HEK293 (cell line): ENCODE measurements at regions not wholly inside any gene's neighbourhood (a gene's known extent, or its start where the extent isn't known, plus 50 kb on each side); places are given as distances from the start of the nearest gene placed in this dataset.

Experiments used
- CTCF ChIA-PET: fragments of 350-600 bp; formaldehyde crosslinking; extraction: SDS; loops from one replicate; lab custom pipeline; 2021; ENCODE audit warnings: antibody characterized with exemption; lab: Yijun Ruan, JAX
- POLR2A ChIA-PET: fragments of 300-600 bp; formaldehyde crosslinking; extraction: SDS; loops from one replicate; lab custom pipeline; 2020; ENCODE audit warnings: antibody characterized with exemption, inconsistent platforms; lab: Yijun Ruan, JAX
- H3K27ac ChIP-seq: fragments of 200-500 bp; sonication (Bioruptor generic); 2 replicates; pipeline ENCODE4 v1.5.1; 2014; ENCODE audit warnings: low read depth, low read length, control low read depth, inconsistent platforms; ENCODE audit errors: extremely low read depth
- H3K36me3 ChIP-seq, 2 experiments: fragments of 200-500 bp in 1 of 2; sonication (Bioruptor generic) in 1 of 2; 1 replicate in 1 of 2; 2 replicates in 1 of 2; pipeline ENCODE4 v1.5.1; 2014 to 2017; ENCODE audit warnings: inconsistent platforms in 2 of 2, low read length in 2 of 2; ENCODE audit not compliant: control insufficient read depth in 2 of 2, insufficient read depth in 1 of 2
- H3K4me1 ChIP-seq: fragments of 200-500 bp; sonication (Bioruptor generic); 2 replicates; pipeline ENCODE4 v1.5.1; 2014; ENCODE audit warnings: mild to moderate bottlenecking, low read length, inconsistent platforms; ENCODE audit not compliant: control insufficient read depth, insufficient read depth
- H3K4me3 ChIP-seq: 2 replicates; pipeline ENCODE4 v1.5.1; 2011; ENCODE audit warnings: low read depth, mild to moderate bottlenecking, control low read depth, low read length, moderate library complexity
- H3K9me3 ChIP-seq: fragments of 200-500 bp; sonication (Bioruptor generic); 2 replicates; pipeline ENCODE4 v1.5.1; 2014; ENCODE audit warnings: low read depth, low read length, inconsistent platforms; ENCODE audit not compliant: control insufficient read depth, insufficient read depth
- FEZF1 ChIP-seq: fragments of 450-650 bp; formaldehyde crosslinking; IDR thresholded peaks from 2 replicates; pipeline ENCODE4 v1.5.1; 2016; ENCODE audit warnings: missing biosample characterization, missing genetic modification characterization
- GLIS2 ChIP-seq: fragments of 450-650 bp; formaldehyde crosslinking; IDR thresholded peaks from 2 replicates; pipeline ENCODE4 v1.5.1; 2016; ENCODE audit warnings: missing biosample characterization, missing genetic modification characterization
- HOXA7 ChIP-seq: sonication (generic); formaldehyde crosslinking; IDR thresholded peaks from 2 replicates; pipeline ENCODE4 v1.8.1; 2022; ENCODE audit warnings: missing genetic modification reagents, borderline replicate concordance
- KLF7 ChIP-seq: fragments of 450-650 bp; formaldehyde crosslinking; IDR thresholded peaks from 2 replicates; pipeline ENCODE4 v1.5.1; 2016; ENCODE audit warnings: missing biosample characterization, missing genetic modification characterization, borderline replicate concordance
- MEIS1 ChIP-seq: sonication (generic); formaldehyde crosslinking; IDR thresholded peaks from 2 replicates; pipeline ENCODE4 v1.8.1; 2022; ENCODE audit warnings: missing genetic modification reagents, mild to moderate bottlenecking, borderline replicate concordance
- REPIN1 ChIP-seq: fragments of 450-650 bp; formaldehyde crosslinking; IDR thresholded peaks from 2 replicates; pipeline ENCODE4 v1.5.1; 2017; ENCODE audit warnings: missing biosample characterization, missing genetic modification characterization, low read depth
- SALL2 ChIP-seq: fragments of 450-650 bp; formaldehyde crosslinking; IDR thresholded peaks from 2 replicates; pipeline ENCODE4 v1.5.0; 2017; ENCODE audit warnings: missing biosample characterization, mild to moderate bottlenecking, missing genetic modification characterization, borderline replicate concordance
- ZIC2 ChIP-seq: fragments of 450-650 bp; formaldehyde crosslinking; IDR thresholded peaks from 2 replicates; pipeline ENCODE4 v1.5.1; 2016; ENCODE audit warnings: missing biosample characterization, missing genetic modification characterization
- ZNF10 ChIP-seq: fragments of 450-650 bp; formaldehyde crosslinking; IDR thresholded peaks from 2 replicates; pipeline ENCODE4 v1.5.1; 2017; ENCODE audit warnings: missing biosample characterization, missing genetic modification characterization
- ZNF140 ChIP-seq: fragments of 450-650 bp; formaldehyde crosslinking; IDR thresholded peaks from 2 replicates; pipeline ENCODE4 v1.5.1; 2016; ENCODE audit warnings: missing biosample characterization, missing genetic modification characterization
- ZNF184 ChIP-seq: fragments of 450-650 bp; IDR thresholded peaks from 2 replicates; pipeline ENCODE4 v1.5.1; 2018; ENCODE audit warnings: missing biosample characterization, mild to moderate bottlenecking, missing genetic modification characterization
- ZNF221 ChIP-seq: fragments of 450-650 bp; formaldehyde crosslinking; IDR thresholded peaks from 2 replicates; pipeline ENCODE4 v1.5.1; 2017; ENCODE audit warnings: missing biosample characterization, missing genetic modification characterization, borderline replicate concordance
- ZNF335 ChIP-seq: fragments of 450-650 bp; formaldehyde crosslinking; conservative IDR thresholded peaks from 2 replicates; pipeline ENCODE4 v1.5.1; 2016; ENCODE audit warnings: missing biosample characterization, missing genetic modification characterization
- ZNF394 ChIP-seq: fragments of 450-650 bp; formaldehyde crosslinking; IDR thresholded peaks from 2 replicates; pipeline ENCODE4 v1.5.1; 2016; ENCODE audit warnings: missing biosample characterization, missing genetic modification characterization, mild to moderate bottlenecking, moderate library complexity, borderline replicate concordance
- ZNF529 ChIP-seq: fragments of 450-650 bp; formaldehyde crosslinking; IDR thresholded peaks from 2 replicates; pipeline ENCODE4 v1.5.1; 2017; ENCODE audit warnings: missing genetic modification characterization, missing biosample characterization; ENCODE audit not compliant: insufficient replicate concordance
- ZNF549 ChIP-seq: fragments of 450-650 bp; IDR thresholded peaks from 2 replicates; pipeline ENCODE4 v1.5.1; 2018; ENCODE audit warnings: missing biosample characterization, missing genetic modification characterization, mild to moderate bottlenecking, inconsistent platforms, moderate library complexity
- ZNF660 ChIP-seq: fragments of 450-650 bp; IDR thresholded peaks from 2 replicates; pipeline ENCODE4 v1.5.1; 2018; ENCODE audit warnings: missing biosample characterization, mild to moderate bottlenecking, missing genetic modification characterization
- ZNF664 ChIP-seq: fragments of 450-650 bp; formaldehyde crosslinking; IDR thresholded peaks from 2 replicates; pipeline ENCODE4 v1.5.1; 2016; ENCODE audit warnings: missing biosample characterization, missing genetic modification characterization
- TF ChIP-seq, protein P1 (sequence below): fragments of 450-650 bp; formaldehyde crosslinking; IDR thresholded peaks from 2 replicates; pipeline ENCODE4 v1.5.1; 2016; ENCODE audit warnings: missing biosample characterization, missing genetic modification characterization
- TF ChIP-seq, protein P2 (sequence below): fragments of 450-650 bp; formaldehyde crosslinking; IDR thresholded peaks from 2 replicates; pipeline ENCODE4 v1.5.1; 2016; ENCODE audit warnings: missing biosample characterization, missing genetic modification characterization
- TF ChIP-seq, protein P3 (sequence below): fragments of 450-650 bp; formaldehyde crosslinking; IDR thresholded peaks from 2 replicates; pipeline ENCODE4 v1.5.1; 2016; ENCODE audit warnings: missing biosample characterization, missing genetic modification characterization
- TF ChIP-seq, protein P4 (sequence below): fragments of 450-650 bp; formaldehyde crosslinking; IDR thresholded peaks from 2 replicates; pipeline ENCODE4 v1.5.1; 2017; ENCODE audit warnings: missing biosample characterization, mild to moderate bottlenecking, missing genetic modification characterization, moderate library complexity

DNA sequence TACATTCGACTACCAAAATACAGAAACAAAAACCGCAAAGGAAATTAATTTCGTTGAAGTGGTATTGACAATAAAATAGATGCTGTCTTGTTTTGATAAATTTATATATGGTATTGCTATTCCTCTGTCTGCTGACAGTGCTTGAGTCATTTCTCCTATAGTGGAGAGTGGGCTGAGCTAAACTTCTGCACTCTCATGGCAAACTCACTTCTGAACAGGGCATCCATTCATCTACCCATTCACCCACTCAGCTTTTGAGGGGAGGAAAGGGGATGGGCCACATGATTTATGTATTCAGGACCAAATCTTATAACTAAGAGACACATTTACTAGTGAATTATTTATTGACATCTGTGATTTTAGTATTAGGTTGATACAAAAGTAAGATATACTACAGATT, 137.6 kb upstream of the PLXNA4 start (continued):
- TF ChIP-seq, protein P1, sequence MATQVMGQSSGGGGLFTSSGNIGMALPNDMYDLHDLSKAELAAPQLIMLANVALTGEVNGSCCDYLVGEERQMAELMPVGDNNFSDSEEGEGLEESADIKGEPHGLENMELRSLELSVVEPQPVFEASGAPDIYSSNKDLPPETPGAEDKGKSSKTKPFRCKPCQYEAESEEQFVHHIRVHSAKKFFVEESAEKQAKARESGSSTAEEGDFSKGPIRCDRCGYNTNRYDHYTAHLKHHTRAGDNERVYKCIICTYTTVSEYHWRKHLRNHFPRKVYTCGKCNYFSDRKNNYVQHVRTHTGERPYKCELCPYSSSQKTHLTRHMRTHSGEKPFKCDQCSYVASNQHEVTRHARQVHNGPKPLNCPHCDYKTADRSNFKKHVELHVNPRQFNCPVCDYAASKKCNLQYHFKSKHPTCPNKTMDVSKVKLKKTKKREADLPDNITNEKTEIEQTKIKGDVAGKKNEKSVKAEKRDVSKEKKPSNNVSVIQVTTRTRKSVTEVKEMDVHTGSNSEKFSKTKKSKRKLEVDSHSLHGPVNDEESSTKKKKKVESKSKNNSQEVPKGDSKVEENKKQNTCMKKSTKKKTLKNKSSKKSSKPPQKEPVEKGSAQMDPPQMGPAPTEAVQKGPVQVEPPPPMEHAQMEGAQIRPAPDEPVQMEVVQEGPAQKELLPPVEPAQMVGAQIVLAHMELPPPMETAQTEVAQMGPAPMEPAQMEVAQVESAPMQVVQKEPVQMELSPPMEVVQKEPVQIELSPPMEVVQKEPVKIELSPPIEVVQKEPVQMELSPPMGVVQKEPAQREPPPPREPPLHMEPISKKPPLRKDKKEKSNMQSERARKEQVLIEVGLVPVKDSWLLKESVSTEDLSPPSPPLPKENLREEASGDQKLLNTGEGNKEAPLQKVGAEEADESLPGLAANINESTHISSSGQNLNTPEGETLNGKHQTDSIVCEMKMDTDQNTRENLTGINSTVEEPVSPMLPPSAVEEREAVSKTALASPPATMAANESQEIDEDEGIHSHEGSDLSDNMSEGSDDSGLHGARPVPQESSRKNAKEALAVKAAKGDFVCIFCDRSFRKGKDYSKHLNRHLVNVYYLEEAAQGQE = no peak
- no peak for TF ChIP-seq ZNF664 (tag by site-specific recombination)
- TF ChIP-seq, protein P2, sequence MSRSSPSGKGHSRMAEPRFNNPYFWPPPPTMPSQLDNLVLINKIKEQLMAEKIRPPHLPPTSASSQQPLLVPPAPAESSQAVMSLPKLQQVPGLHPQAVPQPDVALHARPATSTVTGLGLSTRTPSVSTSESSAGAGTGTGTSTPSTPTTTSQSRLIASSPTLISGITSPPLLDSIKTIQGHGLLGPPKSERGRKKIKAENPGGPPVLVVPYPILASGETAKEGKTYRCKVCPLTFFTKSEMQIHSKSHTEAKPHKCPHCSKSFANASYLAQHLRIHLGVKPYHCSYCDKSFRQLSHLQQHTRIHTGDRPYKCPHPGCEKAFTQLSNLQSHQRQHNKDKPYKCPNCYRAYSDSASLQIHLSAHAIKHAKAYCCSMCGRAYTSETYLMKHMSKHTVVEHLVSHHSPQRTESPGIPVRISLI (tag by site-specific recombination) = no peak

DNA sequence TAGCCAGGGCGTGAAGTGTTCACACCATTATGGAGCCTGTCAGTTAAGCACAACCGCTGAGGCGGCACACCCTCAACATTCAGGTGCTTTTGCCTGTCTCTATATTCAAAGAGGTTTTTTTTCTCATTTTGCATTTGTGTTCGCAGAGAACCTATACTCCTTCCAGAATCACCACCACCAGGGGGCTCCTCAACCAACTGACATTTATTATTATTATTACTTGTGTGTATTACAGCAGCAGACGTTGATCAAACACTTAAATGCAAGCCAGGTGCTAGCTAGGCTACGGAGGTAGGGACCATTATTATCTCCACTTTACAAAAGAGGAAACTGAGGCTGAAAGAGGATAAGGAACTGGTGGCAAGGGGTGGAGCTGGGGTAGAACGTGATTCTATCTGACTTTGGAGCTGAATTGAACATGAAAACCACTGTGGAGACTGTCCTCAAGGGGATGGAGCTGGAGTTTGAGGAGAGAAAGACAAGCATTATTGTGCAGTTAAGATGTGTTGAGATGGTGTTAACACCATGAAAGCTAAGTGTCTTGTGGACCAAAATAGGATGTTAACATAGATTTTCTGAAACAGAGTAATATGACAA, 133.8 kb upstream of the PLXNA4 start:
- Histone ChIP-seq H3K9me3 (no peaks in the 10 kb centered on the region), H3K27ac (no peak overlapping the region)
- ChIA-PET CTCF (interaction anchor here (0.6 to 1.7 kb wide), 16 partner anchors 9 to 1618 kb away, joined by 3 to 8 read pairs (median 4); no protein-coding TSS in a partner anchor), POLR2A (no interaction called here)
- TF ChIP-seq REPIN1 = peak; percentile 88; the same call in 1 of the 2 replicates
- TF ChIP-seq ZNF184 = no peak
- TF ChIP-seq ZNF394 (tag by site-specific recombination) = no peak
- TF ChIP-seq, protein P3, sequence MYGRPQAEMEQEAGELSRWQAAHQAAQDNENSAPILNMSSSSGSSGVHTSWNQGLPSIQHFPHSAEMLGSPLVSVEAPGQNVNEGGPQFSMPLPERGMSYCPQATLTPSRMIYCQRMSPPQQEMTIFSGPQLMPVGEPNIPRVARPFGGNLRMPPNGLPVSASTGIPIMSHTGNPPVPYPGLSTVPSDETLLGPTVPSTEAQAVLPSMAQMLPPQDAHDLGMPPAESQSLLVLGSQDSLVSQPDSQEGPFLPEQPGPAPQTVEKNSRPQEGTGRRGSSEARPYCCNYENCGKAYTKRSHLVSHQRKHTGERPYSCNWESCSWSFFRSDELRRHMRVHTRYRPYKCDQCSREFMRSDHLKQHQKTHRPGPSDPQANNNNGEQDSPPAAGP (tag by site-specific recombination) = no peak
- no peak for TF ChIP-seq FEZF1 (tag by site-specific recombination)
- TF ChIP-seq ZIC2 (tag by site-specific recombination) = no peak
- no peak for TF ChIP-seq ZNF335 (tag by site-specific recombination)
- TF ChIP-seq ZNF10 (tag by site-specific recombination) = no peak
- TF ChIP-seq, all 188 proteins: peak for 1
- Histone ChIP-seq H3K4me3 (no peak overlapping the region), H3K36me3 (no peaks in the 10 kb centered on the region), H3K4me1 (no peaks in the 10 kb centered on the region)

DNA sequence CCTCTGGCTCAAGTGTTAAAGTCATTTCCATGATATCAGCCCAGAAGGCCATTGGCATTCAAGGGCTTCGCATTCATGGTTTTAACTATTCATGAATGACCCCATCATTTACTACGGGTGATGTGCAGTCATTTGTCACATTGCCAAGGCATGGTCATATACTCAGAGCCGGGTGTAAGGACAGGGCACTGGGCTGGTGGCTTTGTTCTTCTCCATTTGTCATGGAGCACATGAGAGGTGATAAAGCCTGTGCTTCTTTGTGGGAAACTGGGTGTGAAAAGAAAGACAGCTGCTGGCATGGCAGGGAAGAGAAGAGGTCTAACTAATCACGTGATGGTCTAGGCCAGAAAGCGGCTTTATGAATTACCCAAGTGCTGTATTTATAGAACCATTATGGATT, 132.2 kb upstream of the PLXNA4 start:
- POLR2A ChIA-PET = no interaction called here
- TF ChIP-seq ZNF549 (tag by site-specific recombination) (no peak), ZNF140 (tag by site-specific recombination) (no peak), GLIS2 (no peak), SALL2 (tag by site-specific recombination) (no peak)
- TF ChIP-seq, all 188 proteins: peak for 0
- Histone ChIP-seq H3K9me3 (no peaks in the 10 kb centered on the region), H3K4me3 (no peak overlapping the region), H3K27ac (no peak overlapping the region), H3K36me3 (no peaks in the 10 kb centered on the region), H3K4me1 (no peaks in the 10 kb centered on the region)
- CTCF ChIA-PET = interaction anchor here (0.6 kb wide), 1 partner anchor 1776 kb away, joined by 3 read pairs; no protein-coding TSS in a partner anchor

DNA sequence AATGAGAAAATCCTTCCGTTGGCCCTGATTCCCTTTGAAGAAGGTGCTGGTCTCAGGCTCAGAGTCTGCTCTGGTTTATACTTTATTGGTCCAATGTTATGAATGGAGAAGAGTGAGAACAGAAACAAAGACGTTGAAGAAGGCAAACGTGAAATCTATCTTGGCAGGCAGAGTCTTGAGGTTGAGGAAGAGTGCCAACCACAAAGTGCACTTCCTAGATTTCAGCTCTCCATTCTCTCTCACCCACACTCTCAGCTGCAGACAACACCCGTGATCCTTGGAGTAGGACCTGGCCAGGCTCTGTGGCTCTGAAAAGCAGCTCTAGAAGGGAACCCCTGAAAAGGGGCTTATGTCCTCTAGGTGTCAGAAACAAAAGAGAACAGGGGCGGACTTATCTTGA, 128.9 kb upstream of the PLXNA4 start:
- ChIA-PET POLR2A (no interaction called here), CTCF (no interaction called here)
- Histone ChIP-seq H3K4me3 (no peak overlapping the region), H3K36me3 (no peaks in the 10 kb centered on the region), H3K9me3 (no peaks in the 10 kb centered on the region), H3K4me1 (no peaks in the 10 kb centered on the region), H3K27ac (no peak overlapping the region)
- TF ChIP-seq ZNF664 (tag by site-specific recombination) (no peak), HOXA7 (CRISPR knock-in tag) (no peak), ZNF660 (tag by site-specific recombination) (no peak), KLF7 (no peak), MEIS1 (CRISPR knock-in tag) (no peak), ZNF529 (tag by site-specific recombination) (no peak), ZNF221 (tag by site-specific recombination) (no peak)
- TF ChIP-seq, protein P4, sequence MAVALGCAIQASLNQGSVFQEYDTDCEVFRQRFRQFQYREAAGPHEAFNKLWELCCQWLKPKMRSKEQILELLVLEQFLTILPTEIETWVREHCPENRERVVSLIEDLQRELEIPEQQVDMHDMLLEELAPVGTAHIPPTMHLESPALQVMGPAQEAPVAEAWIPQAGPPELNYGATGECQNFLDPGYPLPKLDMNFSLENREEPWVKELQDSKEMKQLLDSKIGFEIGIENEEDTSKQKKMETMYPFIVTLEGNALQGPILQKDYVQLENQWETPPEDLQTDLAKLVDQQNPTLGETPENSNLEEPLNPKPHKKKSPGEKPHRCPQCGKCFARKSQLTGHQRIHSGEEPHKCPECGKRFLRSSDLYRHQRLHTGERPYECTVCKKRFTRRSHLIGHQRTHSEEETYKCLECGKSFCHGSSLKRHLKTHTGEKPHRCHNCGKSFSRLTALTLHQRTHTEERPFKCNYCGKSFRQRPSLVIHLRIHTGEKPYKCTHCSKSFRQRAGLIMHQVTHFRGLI = no peak
